Activated CD8-positive, alpha-beta T cell treated with anti-CD3 and anti-CD28 coated beads, Interleukin-2, amount 10 ng/mL, durations not matched to agents 7 days and 5 days (primary cell): ENCODE measurements at regions not wholly inside any gene's neighbourhood (a gene's known extent, or its start where the extent isn't known, plus 50 kb on each side); places are given as distances from the start of the nearest gene placed in this dataset.

Experiments
- ATAC-seq: fragments of 150-1000 bp; cut with Tn5 transposase; one replicate; pipeline ENCODE4 v1.10.0; 2021; ENCODE audit warnings: moderate library complexity
- CTCF ChIA-PET: fragments of 350-600 bp; sonication (Branson Sonifier 250); formaldehyde crosslinking; loops from one replicate; lab custom pipeline; 2021; ENCODE audit warnings: antibody characterized with exemption; lab: Charles Lee
- POLR2A ChIA-PET: fragments of 350-600 bp; sonication (Branson Sonifier 250); formaldehyde crosslinking; loops from one replicate; lab custom pipeline; 2021; ENCODE audit warnings: antibody characterized with exemption; lab: Charles Lee
- DNase-seq: peaks from one replicate; pipeline ENCODE4 v3.0.0-alpha.2; 2020
- H3K27ac Mint-ChIP-seq: one replicate; pipeline ENCODE4 v1.8.0; 2021; ENCODE audit warnings: mild to moderate bottlenecking, mixed read lengths
- H3K27me3 Mint-ChIP-seq: one replicate; pipeline ENCODE4 v1.8.0; 2021; ENCODE audit warnings: low read depth, mixed read lengths
- H3K36me3 Mint-ChIP-seq: one replicate; pipeline ENCODE4 v1.8.0; 2021; ENCODE audit warnings: low read depth, mixed read lengths
- H3K4me1 Mint-ChIP-seq: one replicate; pipeline ENCODE4 v1.8.0; 2021; ENCODE audit warnings: low read depth, mixed read lengths
- H3K4me3 Mint-ChIP-seq: one replicate; pipeline ENCODE4 v1.8.0; 2021; ENCODE audit warnings: mild to moderate bottlenecking, mixed read lengths
- H3K9me3 Mint-ChIP-seq: one replicate; pipeline ENCODE4 v1.8.0; 2022; ENCODE audit warnings: mixed read lengths; ENCODE audit not compliant: insufficient read depth

GRCh38 chr15:70451821-70452653 lies 311.3 kb downstream of the UACA start:
- peaks cover 21% of the 10 kb centered on the region for H3K27me3 Mint-ChIP-seq
- H3K9me3 Mint-ChIP-seq: no peaks in the 10 kb centered on the region
- peak; percentile 44 for ATAC-seq
- peak; percentile 76 for DNase-seq
- POLR2A ChIA-PET: interaction anchor here (1.0 kb wide), 1 partner anchor 15 kb away, joined by 3 read pairs; no protein-coding TSS in a partner anchor
- no peak overlapping the region for H3K4me3 Mint-ChIP-seq
- H3K27ac Mint-ChIP-seq: peak overlapping the region; percentile 69
- CTCF ChIA-PET: interaction anchor here (1.5 to 1.9 kb wide), 2 partner anchors 15 to 23 kb away, joined by 6 to 12 read pairs; no protein-coding TSS in a partner anchor
- H3K4me1 Mint-ChIP-seq: peaks cover 58% of the 10 kb centered on the region
- no peaks in the 10 kb centered on the region for H3K36me3 Mint-ChIP-seq

- H3K36me3 Mint-ChIP-seq: no peaks in the 10 kb centered on the region
- no peak for DNase-seq
- no peak for ATAC-seq
- H3K27ac Mint-ChIP-seq: no peak overlapping the region
- ChIA-PET POLR2A (no interaction called here), CTCF (no interaction called here)
- H3K4me1 Mint-ChIP-seq: peaks cover 70% of the 10 kb centered on the region
- peaks cover 22% of the 10 kb centered on the region for H3K27me3 Mint-ChIP-seq
- H3K4me3 Mint-ChIP-seq: no peak overlapping the region
- no peaks in the 10 kb centered on the region for H3K9me3 Mint-ChIP-seq
Measured at GRCh38 chr15:70450142-70450443, 313.3 kb downstream of the UACA start.

DNA sequence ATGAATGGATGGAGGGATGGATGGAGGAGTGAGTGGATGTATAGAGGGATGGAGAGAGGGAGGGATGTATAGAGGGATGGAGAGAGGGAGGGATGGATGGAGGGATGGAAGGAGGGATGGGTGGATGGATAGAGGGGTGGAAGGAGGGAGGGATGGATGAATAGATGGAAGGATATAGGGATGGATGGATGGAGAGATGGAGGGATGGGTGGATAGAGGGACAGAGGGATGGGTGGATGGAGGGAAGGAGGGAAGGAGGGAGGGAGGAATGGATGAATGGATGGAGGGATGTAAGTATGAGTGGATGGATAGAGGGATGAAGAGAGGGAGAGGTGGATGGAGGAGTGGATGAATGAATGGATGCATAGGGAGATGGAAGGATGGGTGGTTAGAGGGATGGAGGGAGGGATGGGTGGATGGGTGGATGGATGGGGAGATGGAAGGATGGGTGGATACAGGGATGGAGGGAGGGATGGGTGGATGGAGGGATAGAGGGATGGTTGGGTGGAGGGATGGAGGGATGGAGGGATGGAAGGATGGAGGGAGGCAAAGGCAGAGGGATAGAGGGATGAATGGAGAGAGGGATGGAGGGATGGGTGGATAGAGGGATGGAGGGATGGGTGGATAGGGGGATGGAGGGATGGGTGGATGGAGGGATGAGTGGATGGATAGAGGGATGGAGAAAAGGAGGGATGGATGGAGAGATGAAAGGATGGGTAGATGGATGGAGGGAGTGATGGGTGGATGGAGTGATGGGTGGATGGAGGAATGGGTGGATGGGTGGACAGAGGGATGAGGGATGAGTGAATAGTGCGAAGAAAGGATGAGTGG lies 313.8 kb downstream of the UACA start:
- ChIA-PET POLR2A (no interaction called here), CTCF (interaction anchor here (2.3 kb wide), 1 partner anchor 17 kb away, joined by 11 read pairs; no protein-coding TSS in a partner anchor)
- Mint-ChIP-seq H3K36me3 (no peaks in the 10 kb centered on the region), H3K9me3 (no peaks in the 10 kb centered on the region), H3K27ac (no peak overlapping the region), H3K4me3 (no peak overlapping the region), H3K4me1 (peaks cover 70% of the 10 kb centered on the region), H3K27me3 (peaks cover 27% of the 10 kb centered on the region)
- no peak for DNase-seq
- no peak for ATAC-seq

DNA sequence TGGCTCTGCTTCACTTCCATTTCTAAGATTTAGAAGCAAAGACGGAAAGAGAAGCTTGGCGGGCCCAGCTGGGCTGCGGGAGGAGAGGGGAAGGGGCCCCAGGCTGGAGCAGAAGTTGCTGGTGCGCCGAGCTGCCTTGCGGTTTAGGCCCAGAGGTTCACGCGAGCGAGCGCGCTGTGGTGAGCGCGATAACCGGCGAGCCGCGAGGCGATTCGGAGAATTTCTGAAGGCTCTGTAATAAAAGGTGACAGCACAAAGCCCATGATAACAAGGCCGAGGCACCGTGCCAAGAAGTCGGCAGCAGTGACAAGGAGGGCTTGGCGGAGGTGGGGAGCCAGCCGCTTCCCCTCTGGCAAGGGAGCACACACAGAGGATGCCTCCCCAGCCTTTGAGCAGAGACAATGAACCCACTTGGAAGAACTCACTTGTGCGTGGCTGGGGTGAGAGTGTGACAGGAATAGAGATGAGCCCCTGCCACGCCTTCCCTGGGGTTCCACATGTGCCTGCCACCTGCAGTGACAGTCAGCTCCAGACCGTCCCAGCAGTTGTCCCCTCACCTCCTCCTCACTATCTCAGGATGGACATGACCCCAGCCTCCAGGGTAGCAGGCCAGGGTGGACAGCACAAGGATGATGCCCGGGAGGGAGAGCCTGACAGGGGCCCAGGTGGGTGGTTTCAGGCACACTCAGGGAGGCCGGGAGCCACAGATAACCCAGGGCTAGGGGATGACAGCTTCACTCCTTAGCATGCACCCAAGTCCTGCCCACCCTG lies 315.2 kb downstream of the UACA start:
- ChIA-PET CTCF (interaction anchor here (2.3 kb wide), 1 partner anchor 18 kb away, joined by 11 read pairs; no protein-coding TSS in a partner anchor), POLR2A (no interaction called here)
- Mint-ChIP-seq H3K4me1 (peaks cover 64% of the 10 kb centered on the region), H3K9me3 (no peaks in the 10 kb centered on the region), H3K27me3 (peaks cover 37% of the 10 kb centered on the region), H3K36me3 (no peaks in the 10 kb centered on the region), H3K27ac (peak overlapping the region; percentile 53), H3K4me3 (peak overlapping the region; percentile 46)
- peak; percentile 80 for DNase-seq
- peak; percentile 73 for ATAC-seq

DNA sequence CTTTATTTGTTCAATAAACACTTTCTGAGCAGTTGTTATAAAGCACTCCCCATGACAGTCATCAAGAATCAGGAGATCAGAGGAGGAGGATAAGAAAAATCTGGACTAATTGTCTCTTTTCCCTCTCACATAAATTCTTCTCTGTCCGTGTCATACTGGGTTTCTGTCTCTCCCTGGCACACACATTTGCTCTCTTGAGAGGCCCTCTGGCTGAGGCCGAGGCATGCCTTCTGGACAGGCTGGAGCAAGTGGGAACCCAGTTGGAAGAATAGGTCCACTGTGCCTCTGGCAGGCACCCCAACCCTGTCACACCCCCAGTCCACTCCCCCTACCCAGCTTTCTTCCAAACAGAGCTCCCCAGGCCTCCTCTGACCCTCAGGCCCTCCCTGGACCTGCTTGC lies 315.8 kb downstream of the UACA start:
- CTCF ChIA-PET: interaction anchor here (2.3 kb wide), 1 partner anchor 19 kb away, joined by 11 read pairs; no protein-coding TSS in a partner anchor
- POLR2A ChIA-PET: no interaction called here
- no peak for DNase-seq
- Mint-ChIP-seq H3K27ac (peak overlapping the region; percentile 53), H3K4me1 (peaks cover 60% of the 10 kb centered on the region), H3K27me3 (peaks cover 43% of the 10 kb centered on the region), H3K36me3 (no peaks in the 10 kb centered on the region), H3K9me3 (no peaks in the 10 kb centered on the region), H3K4me3 (peak overlapping the region; percentile 46)
- ATAC-seq: peak; percentile 7

GRCh38 chr15:70447081-70447480 lies 316.3 kb downstream of the UACA start:
- H3K4me3 Mint-ChIP-seq: no peak overlapping the region
- DNase-seq: no peak
- peaks cover 47% of the 10 kb centered on the region for H3K27me3 Mint-ChIP-seq
- ChIA-PET CTCF (interaction anchor here (1.7 to 2.3 kb wide), 2 partner anchors 19 to 20 kb away, joined by 9 to 11 read pairs; no protein-coding TSS in a partner anchor), POLR2A (no interaction called here)
- peak overlapping the region; percentile 53 for H3K27ac Mint-ChIP-seq
- no peaks in the 10 kb centered on the region for H3K36me3 Mint-ChIP-seq
- H3K9me3 Mint-ChIP-seq: no peaks in the 10 kb centered on the region
- no peak for ATAC-seq
- H3K4me1 Mint-ChIP-seq: peaks cover 55% of the 10 kb centered on the region

DNA sequence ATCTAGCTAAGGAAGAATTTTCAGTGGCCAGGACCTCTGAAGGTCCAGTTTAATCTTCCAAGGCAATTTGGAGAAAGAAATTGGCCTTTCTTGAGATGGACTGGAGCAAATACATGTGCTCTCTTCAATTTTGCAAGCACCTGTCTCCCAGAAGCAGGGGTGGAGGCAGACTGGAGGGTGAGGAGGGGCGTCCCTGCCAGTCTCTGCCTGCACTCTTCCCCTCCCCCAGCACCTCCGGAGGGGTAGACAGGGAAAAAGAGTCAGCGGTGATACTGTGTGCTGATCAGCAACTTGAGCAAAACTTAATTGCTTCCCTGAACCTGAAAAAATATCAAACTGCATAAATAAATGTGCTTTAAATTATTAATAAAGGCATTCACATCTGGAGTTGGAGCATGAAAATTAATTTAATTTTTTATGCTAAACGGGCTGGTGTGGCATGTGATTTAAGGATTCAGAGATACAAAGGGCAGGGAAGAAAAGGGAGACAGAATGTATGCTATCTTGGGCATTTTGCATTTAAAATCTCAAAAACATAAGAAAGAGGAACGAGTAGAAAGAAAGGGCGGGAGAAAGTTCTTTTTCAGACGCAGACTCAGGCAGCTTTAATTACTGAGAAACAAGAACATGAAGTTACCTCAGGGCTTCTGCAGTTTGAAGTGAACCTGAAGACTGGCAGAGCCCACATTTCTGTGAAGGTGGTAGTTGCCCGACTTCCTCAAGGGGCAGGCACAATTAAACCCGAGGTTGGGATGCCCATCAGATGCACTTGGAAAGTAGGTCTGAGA lies 319.7 kb downstream of the UACA start:
- H3K27me3 Mint-ChIP-seq: peaks cover 60% of the 10 kb centered on the region

DNA sequence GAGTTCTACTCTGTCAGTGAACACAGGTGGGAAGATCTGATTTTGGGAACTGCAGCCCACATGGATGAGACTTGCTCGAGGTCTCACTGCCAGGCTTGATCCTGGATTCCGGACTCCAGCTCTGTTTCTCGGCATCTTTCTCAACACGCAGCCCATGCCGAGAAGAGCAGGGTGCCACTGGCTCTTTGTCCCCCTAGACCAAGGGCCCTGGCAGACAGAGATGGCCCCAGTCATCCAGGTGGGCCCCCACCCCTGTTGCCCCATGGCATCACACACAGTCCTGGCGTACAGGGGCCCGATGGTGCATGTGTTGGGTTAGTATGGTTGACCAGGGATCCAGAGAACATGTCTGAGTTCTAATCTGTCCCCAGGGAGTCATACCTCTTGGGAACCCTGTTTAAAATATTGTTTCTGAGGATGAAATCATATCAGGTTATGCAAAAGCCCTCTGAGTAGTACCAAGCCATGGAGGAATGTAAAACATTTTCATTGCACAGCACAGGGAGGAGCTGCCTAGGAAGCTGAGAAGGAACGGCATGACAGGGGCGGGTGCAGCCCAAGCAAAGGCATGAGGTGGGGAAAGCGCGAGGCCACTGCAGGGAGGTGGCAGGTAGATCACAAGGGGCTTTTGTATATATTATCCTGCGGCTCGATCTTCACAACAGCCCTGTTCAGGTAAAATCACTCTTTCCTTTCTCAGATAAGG lies 320.6 kb downstream of the UACA start:
- no peaks in the 10 kb centered on the region for H3K36me3 Mint-ChIP-seq
- H3K27ac Mint-ChIP-seq: no peak overlapping the region
- DNase-seq (no peak), ATAC-seq (no peak)
- ChIA-PET POLR2A (no interaction called here), CTCF (no interaction called here)
- H3K4me3 Mint-ChIP-seq: no peak overlapping the region
- H3K27me3 Mint-ChIP-seq: peaks cover 58% of the 10 kb centered on the region
- no peaks in the 10 kb centered on the region for H3K9me3 Mint-ChIP-seq
- peaks cover 25% of the 10 kb centered on the region for H3K4me1 Mint-ChIP-seq

More for the DNA sequence above, 319.7 kb downstream of the UACA start:
- no peaks in the 10 kb centered on the region for H3K36me3 Mint-ChIP-seq
- no peaks in the 10 kb centered on the region for H3K9me3 Mint-ChIP-seq
- H3K4me3 Mint-ChIP-seq: no peak overlapping the region
- ChIA-PET POLR2A (no interaction called here), CTCF (no interaction called here)
- ATAC-seq: no peak
- peaks cover 34% of the 10 kb centered on the region for H3K4me1 Mint-ChIP-seq
- no peak for DNase-seq
- no peak overlapping the region for H3K27ac Mint-ChIP-seq

GRCh38 chr15:70442211-70442610 lies 321.1 kb downstream of the UACA start:
- ChIA-PET POLR2A (no interaction called here), CTCF (no interaction called here)
- Mint-ChIP-seq H3K9me3 (no peaks in the 10 kb centered on the region), H3K4me3 (no peak overlapping the region), H3K27ac (no peak overlapping the region), H3K36me3 (no peaks in the 10 kb centered on the region), H3K27me3 (peaks cover 57% of the 10 kb centered on the region), H3K4me1 (peaks cover 22% of the 10 kb centered on the region)
- no peak for DNase-seq
- ATAC-seq: no peak

DNA sequence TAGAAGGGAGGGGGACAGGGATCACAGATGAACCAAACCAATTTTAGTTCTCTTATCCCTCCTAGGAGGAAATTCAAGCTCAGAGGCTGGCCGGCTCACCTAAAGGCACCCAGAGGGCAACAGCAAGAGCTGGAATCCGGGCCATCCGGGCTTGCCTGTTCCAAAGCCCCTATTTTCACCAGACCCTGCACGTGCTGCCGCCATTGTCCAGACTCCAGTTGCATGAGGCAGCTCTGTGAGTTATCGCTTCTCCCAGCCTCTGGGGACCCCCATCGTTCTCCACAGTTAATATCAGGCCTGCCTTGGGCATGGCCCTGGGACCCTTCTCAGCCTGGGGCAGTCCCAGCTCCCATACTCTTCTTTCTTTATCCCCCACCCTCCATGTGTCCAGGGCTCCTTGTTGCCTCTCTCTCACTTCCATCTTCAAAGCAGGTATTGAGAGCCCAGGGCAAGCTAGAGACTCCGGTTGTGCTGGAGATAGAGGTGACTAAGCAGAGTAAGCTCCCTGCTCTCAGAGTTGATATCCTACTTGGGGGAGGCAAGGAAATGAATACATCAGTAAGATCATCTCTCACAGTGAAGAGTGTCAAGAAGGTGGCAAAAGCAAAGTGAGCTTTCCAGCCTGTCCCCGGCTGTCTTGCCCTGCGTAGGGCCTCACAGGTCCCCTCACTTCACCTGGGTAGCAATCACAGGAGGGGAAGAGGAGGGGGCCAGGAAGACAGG lies 322.8 kb downstream of the UACA start:
- Mint-ChIP-seq H3K4me3 (no peak overlapping the region), H3K9me3 (no peaks in the 10 kb centered on the region), H3K27ac (no peak overlapping the region), H3K36me3 (no peaks in the 10 kb centered on the region), H3K27me3 (peaks cover 45% of the 10 kb centered on the region), H3K4me1 (peaks cover 22% of the 10 kb centered on the region)
- ATAC-seq (no peak), DNase-seq (no peak)
- POLR2A ChIA-PET: no interaction called here
- CTCF ChIA-PET: interaction anchor here (1.0 kb wide), 1 partner anchor 27 kb away, joined by 3 read pairs; no protein-coding TSS in a partner anchor
